Ascending aorta (tissue), 2 donors: ENCODE measurements at regions not wholly inside any gene's neighbourhood (a gene's known extent, or its start where the extent isn't known, plus 50 kb on each side); places are given as distances from the start of the nearest gene placed in this dataset.

Source experiments
- DNase-seq, 2 donors: peaks; one replicate each; pipeline ENCODE4 v3.0.0-alpha.2; 2019; ENCODE audit warnings: low spot score in 2 of 2
- H3K27ac ChIP-seq, 2 donors: fragments of 200-600 bp; sonication (generic); one replicate each; pipeline ENCODE4 v1.5.1; 2016 to 2017; ENCODE audit warnings: mild to moderate bottlenecking in 1 of 2
- H3K27me3 ChIP-seq: fragments of 200-600 bp; sonication (generic); one replicate; pipeline ENCODE4 v1.5.1; 2017
- H3K36me3 ChIP-seq, 2 donors: fragments of 200-600 bp; sonication (generic); one replicate each; pipeline ENCODE4 v1.5.1; 2016
- H3K4me1 ChIP-seq, 2 donors: fragments of 200-600 bp; sonication (generic); one replicate each; pipeline ENCODE4 v1.5.1; 2016 to 2017; ENCODE audit warnings: mild to moderate bottlenecking in 1 of 2
- H3K4me3 ChIP-seq, 2 donors: fragments of 200-600 bp; sonication (generic); one replicate each; pipeline ENCODE4 v1.5.1; 2016 to 2017; ENCODE audit warnings: mild to moderate bottlenecking in 1 of 2
- H3K9me3 ChIP-seq, 2 donors: fragments of 200-600 bp; sonication (generic); one replicate each; pipeline ENCODE4 v1.5.1; 2016
- intact Hi-C: fragments of 100-400 bp; cut with DNase I; formaldehyde crosslinking; loops from one replicate; pipeline ENCODE4 v1.15.1; 2023
- TF ChIP-seq, protein P1 (sequence below), 3 experiments: fragments of 200-600 bp in 2 of 3; fragments of 450-650 bp in 1 of 3; sonication (generic) in 2 of 3; IDR thresholded peaks; one replicate each; pipeline ENCODE4 v1.5.1; 2016 to 2019; ENCODE audit warnings: antibody characterized with exemption in 3 of 3, mild to moderate bottlenecking in 1 of 3, moderate library complexity in 1 of 3

DNA sequence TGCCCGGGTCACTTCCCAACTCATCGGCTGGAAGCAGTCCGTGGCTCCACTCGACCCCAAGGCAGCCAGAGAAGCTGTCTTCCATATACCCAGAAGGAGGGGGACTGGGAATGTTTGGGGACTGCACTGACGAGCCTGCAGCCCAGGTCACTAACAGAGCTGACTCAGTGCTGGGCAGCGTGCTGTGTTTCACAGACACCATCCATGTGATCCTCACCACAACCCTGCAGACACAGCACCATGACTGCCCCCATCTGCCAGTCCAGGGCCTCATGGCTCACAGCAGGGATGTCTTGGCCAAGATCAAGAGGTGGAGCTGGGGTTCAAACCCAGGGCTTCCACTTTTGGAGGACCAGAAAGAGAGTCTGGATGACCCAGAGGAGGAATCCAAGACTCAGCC lies 67.9 kb downstream of the KLHDC7A start:
- DNase-seq = no peak
- Histone ChIP-seq H3K27ac (no peak overlapping the region), H3K4me1 (no peaks in the 10 kb centered on the region), H3K4me3 (no peak overlapping the region), H3K27me3 (no peaks in the 10 kb centered on the region), H3K36me3 (no peaks in the 10 kb centered on the region), H3K9me3 (no peaks in the 10 kb centered on the region)
- TF ChIP-seq, protein P1, sequence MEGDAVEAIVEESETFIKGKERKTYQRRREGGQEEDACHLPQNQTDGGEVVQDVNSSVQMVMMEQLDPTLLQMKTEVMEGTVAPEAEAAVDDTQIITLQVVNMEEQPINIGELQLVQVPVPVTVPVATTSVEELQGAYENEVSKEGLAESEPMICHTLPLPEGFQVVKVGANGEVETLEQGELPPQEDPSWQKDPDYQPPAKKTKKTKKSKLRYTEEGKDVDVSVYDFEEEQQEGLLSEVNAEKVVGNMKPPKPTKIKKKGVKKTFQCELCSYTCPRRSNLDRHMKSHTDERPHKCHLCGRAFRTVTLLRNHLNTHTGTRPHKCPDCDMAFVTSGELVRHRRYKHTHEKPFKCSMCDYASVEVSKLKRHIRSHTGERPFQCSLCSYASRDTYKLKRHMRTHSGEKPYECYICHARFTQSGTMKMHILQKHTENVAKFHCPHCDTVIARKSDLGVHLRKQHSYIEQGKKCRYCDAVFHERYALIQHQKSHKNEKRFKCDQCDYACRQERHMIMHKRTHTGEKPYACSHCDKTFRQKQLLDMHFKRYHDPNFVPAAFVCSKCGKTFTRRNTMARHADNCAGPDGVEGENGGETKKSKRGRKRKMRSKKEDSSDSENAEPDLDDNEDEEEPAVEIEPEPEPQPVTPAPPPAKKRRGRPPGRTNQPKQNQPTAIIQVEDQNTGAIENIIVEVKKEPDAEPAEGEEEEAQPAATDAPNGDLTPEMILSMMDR (IDR thresholded peaks at IDR 0.05) = no peak
- intact Hi-C loops = no loop called here

- H3K36me3 ChIP-seq = no peaks in the 10 kb centered on the region
- DNase-seq = no peak
- H3K27me3 ChIP-seq = no peaks in the 10 kb centered on the region
- no peak overlapping the region for H3K4me3 ChIP-seq
- TF ChIP-seq, protein P1 (IDR thresholded peaks at IDR 0.05) = no peak
- no peaks in the 10 kb centered on the region for H3K4me1 ChIP-seq
- no peaks in the 10 kb centered on the region for H3K9me3 ChIP-seq
- no peak overlapping the region for H3K27ac ChIP-seq
- intact Hi-C loops = no loop called here
Measured at GRCh38 chr1:18549106-18549505, 68.4 kb downstream of the KLHDC7A start.

DNA sequence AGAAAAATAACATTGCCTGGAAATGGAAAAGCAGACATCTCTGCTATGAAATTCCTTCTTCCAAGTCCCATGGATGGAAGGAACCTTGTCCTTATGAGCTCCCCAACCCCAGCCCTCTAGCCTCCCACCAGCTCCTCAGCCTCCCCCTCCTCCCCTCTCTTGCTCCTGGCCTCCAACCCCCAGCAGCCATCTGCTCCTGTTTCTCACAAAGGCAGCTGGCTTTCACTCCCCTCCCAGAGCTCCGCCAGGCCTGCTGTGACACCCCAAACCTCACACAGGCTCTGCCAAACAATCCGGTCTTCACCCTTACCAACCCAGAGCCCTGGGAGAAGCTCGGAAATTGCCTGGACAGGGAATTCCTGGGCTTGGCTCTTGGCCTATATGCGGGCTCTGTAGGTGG lies 69.2 kb downstream of the KLHDC7A start:
- Histone ChIP-seq H3K36me3 (no peaks in the 10 kb centered on the region), H3K4me1 (no peaks in the 10 kb centered on the region), H3K9me3 (no peaks in the 10 kb centered on the region), H3K27ac (no peak overlapping the region), H3K27me3 (no peaks in the 10 kb centered on the region), H3K4me3 (no peak overlapping the region)
- no peak for DNase-seq
- intact Hi-C loops = no loop called here
- TF ChIP-seq, protein P1 (IDR thresholded peaks at IDR 0.05) = no peak

DNA sequence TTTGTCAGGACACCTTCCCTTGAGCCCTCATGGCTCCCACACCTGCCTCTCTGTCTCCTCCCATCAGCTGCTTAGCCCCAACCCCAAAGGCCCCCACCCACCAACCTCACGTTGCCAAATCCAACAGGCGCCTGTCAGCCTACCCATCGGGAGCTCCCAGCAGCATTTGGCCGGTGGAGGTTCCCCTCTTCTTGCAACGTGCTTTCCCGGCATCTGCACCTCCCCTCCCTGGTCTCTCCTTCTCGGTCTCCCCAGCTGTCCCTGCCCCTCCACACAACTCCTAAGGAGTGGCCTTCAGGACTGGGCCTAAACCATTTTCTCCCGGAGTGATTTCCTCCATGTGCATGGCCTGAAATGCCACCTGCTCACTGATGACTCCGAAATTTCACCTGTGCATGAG lies 71.9 kb downstream of the KLHDC7A start:
- intact Hi-C loops = no loop called here
- DNase-seq = no peak
- Histone ChIP-seq H3K27me3 (peaks cover under 1% of the 10 kb centered on the region), H3K27ac (no peak overlapping the region), H3K4me1 (no peaks in the 10 kb centered on the region), H3K4me3 (no peak overlapping the region), H3K36me3 (no peaks in the 10 kb centered on the region), H3K9me3 (no peaks in the 10 kb centered on the region)
- TF ChIP-seq, protein P1 (IDR thresholded peaks at IDR 0.05) = no peak

- intact Hi-C loops = no loop called here
- Histone ChIP-seq H3K27ac (no peak overlapping the region), H3K4me1 (no peaks in the 10 kb centered on the region), H3K9me3 (no peaks in the 10 kb centered on the region), H3K4me3 (no peak overlapping the region), H3K36me3 (no peaks in the 10 kb centered on the region), H3K27me3 (peaks cover 7% of the 10 kb centered on the region)
- DNase-seq = no peak
- TF ChIP-seq, protein P1 (IDR thresholded peaks at IDR 0.05) = no peak
Measured at GRCh38 chr1:18553388-18553787, 72.7 kb downstream of the KLHDC7A start.

DNA sequence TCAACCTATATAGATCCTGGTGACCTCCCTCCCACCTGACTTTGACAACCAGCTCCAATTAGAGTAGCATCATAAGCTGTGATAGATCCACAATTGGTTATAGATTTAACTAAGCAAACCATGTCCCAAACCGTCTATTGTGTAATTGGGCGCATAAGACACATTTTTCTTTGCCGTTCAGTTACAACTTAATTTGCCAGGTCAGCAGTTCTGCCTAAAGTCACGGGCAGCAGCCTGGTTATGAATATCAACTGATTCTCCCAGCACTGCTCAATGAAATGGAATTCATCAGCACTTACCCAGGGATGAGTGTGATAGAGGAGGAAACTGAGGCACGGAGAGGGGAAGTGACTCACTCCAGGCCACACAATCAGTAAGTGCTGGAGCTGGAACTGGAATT lies 73.4 kb downstream of the KLHDC7A start:
- peaks cover 7% of the 10 kb centered on the region for H3K27me3 ChIP-seq
- TF ChIP-seq, protein P1 (IDR thresholded peaks at IDR 0.05) = no peak

More for the DNA sequence above, 73.4 kb downstream of the KLHDC7A start:
- H3K4me1 ChIP-seq = no peaks in the 10 kb centered on the region
- intact Hi-C loops = no loop called here
- no peaks in the 10 kb centered on the region for H3K36me3 ChIP-seq
- no peak for DNase-seq
- no peak overlapping the region for H3K4me3 ChIP-seq
- H3K9me3 ChIP-seq = no peaks in the 10 kb centered on the region
- no peak overlapping the region for H3K27ac ChIP-seq
